GM10266 (cell line): ENCODE measurements at regions not wholly inside any gene's neighbourhood (a gene's known extent, or its start where the extent isn't known, plus 50 kb on each side); places are given as distances from the start of the nearest gene placed in this dataset.

Experiments used
- DNase-seq: peaks from one replicate; pipeline ENCODE4 v3.0.0; 2012; ENCODE audit errors: extremely low spot score
- CTCF ChIP-seq: IDR thresholded peaks from 2 replicates; pipeline ENCODE4 v1.5.1; 2012; ENCODE audit warnings: mild to moderate bottlenecking, low read depth; ENCODE audit not compliant: control insufficient read depth, insufficient read depth; ENCODE audit errors: missing control alignments

GRCh38 chr3:78176869-78177268 is 1137.0 kb downstream of the ROBO2 start:
- no peak for TF ChIP-seq CTCF
- DNase-seq, result no peak

- no peak for TF ChIP-seq CTCF
- DNase-seq, result no peak
These were observed 1137.9 kb downstream of the ROBO2 start for GRCh38 chr3:78177780-78178179.

- no peak for TF ChIP-seq CTCF
- no peak for DNase-seq
These were observed 1138.3 kb downstream of the ROBO2 start for GRCh38 chr3:78178209-78178608.

GRCh38 chr3:78178740-78179363 is 1139.0 kb downstream of the ROBO2 start:
- no peak for TF ChIP-seq CTCF
- no peak for DNase-seq

- TF ChIP-seq CTCF, result no peak
- DNase-seq, result no peak
These were observed 1144.2 kb downstream of the ROBO2 start for GRCh38 chr3:78183906-78184599.

- DNase-seq, result no peak
- TF ChIP-seq CTCF, result no peak
These were observed 1146.5 kb downstream of the ROBO2 start for GRCh38 chr3:78186404-78186803.

GRCh38 chr3:78201091-78201490 is 1161.2 kb downstream of the ROBO2 start:
- no peak for DNase-seq
- TF ChIP-seq CTCF, result no peak
